GM10266 (cell line): ENCODE measurements at regions not wholly inside any gene's neighbourhood (a gene's known extent, or its start where the extent isn't known, plus 50 kb on each side); places are given as distances from the start of the nearest gene placed in this dataset.

Experiments used
- DNase-seq: peaks from one replicate; pipeline ENCODE4 v3.0.0; 2012; ENCODE audit errors: extremely low spot score
- TF ChIP-seq, protein P1 (sequence below): IDR thresholded peaks from 2 replicates; pipeline ENCODE4 v1.5.1; 2012; ENCODE audit warnings: mild to moderate bottlenecking, low read depth; ENCODE audit not compliant: control insufficient read depth, insufficient read depth; ENCODE audit errors: missing control alignments

DNA sequence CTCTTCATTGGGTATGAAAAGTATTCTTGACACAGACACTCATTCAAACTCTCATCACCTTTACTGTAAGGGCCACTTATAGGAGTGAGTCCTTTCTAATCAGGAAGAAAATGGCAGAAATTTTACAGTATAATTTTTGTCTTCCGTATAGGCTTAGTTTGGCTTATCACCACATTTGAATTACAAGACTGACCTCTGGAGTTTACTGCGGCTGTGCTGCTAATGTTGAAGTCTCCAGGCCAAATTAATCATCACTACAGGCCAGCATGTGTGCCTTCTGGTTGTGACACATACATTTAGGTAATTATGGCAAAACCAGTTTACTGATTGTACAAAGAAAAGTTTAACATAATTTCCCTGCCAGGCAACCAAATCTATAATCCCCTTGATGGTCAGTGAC, 753.6 kb upstream of the GCFC2 start:
- no peak for DNase-seq
- TF ChIP-seq, protein P1, sequence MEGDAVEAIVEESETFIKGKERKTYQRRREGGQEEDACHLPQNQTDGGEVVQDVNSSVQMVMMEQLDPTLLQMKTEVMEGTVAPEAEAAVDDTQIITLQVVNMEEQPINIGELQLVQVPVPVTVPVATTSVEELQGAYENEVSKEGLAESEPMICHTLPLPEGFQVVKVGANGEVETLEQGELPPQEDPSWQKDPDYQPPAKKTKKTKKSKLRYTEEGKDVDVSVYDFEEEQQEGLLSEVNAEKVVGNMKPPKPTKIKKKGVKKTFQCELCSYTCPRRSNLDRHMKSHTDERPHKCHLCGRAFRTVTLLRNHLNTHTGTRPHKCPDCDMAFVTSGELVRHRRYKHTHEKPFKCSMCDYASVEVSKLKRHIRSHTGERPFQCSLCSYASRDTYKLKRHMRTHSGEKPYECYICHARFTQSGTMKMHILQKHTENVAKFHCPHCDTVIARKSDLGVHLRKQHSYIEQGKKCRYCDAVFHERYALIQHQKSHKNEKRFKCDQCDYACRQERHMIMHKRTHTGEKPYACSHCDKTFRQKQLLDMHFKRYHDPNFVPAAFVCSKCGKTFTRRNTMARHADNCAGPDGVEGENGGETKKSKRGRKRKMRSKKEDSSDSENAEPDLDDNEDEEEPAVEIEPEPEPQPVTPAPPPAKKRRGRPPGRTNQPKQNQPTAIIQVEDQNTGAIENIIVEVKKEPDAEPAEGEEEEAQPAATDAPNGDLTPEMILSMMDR: no peak

DNA sequence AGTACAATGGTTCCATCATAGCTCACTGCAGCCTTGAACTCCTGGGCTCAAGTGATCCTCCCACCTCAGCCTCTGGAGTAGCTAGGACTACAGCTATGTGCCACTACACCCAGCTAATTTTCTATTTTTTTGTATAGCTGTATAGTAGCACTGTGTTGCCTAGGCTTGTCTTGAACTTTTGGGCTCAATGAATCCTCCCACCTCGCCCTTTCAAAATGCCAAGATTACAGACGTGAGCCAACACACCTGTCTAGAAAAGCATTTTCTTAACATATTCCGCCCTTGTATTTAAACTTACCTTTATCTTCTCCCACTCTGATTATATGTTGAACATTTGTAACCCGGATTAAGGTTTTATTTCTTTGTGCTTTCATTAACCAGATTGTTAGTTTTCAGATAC, 750.7 kb upstream of the GCFC2 start:
- TF ChIP-seq, protein P1: no peak
- no peak for DNase-seq

DNA sequence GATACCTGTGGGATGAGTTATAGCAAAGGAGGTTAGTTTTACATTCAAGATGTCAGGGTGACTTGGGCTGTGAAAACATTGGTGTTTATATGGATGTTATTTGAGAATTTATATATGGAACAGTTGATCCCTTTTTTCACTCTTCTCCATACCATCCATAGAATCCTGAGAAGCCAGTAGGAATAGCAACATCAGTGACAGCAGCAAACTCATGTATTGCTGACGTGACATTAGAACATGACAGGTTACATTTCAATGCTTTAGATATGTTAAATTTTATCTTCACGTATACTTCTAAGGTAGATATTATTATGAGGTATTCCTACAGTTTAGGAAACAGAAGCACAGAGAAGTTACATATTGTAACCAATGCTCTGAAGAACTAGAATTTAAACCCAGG, 745.2 kb upstream of the GCFC2 start:
- TF ChIP-seq, protein P1: no peak
- DNase-seq: no peak

DNA sequence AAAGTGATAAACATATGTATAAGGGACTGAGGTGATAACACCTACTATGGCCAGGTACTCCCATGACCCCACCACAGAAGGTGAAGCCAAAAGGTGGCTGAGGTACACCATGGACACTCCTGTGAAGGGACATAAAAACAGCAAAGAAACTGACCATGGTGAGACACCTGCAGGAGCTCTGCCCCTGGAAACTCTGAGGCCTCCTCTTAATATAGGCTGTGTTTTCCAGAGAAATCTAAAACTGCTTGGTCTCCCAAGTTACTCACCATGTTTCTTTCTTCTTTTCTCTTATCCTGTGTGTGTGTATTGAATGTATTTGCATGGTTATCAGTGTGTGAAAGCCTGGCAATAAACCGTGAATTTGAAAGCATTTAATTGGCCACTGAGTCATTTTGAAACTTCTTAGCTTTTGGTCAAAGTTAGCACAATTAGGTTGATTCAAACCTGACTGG, 739.3 kb upstream of the GCFC2 start:
- DNase-seq: no peak
- TF ChIP-seq, protein P1: no peak

DNA sequence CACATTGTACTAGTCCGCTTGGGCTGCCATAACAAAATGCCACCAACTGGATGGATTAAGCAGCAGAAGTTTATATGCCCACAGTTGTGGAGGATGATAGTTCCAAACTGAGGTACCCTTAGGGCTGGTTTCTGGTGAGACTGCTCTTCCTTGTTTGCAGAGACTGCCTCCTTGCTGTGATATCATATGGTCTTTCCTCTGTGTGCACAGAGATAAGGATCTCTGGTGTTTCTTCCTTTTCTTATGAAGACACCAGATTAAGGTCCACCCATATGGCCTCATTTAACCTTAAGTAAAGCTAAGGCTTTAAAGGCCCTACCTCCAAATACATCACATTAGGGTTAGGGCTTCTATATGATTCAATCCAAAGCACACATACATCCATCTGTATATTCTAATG, 738.2 kb upstream of the GCFC2 start:
- TF ChIP-seq, protein P1: no peak
- DNase-seq: no peak

DNA sequence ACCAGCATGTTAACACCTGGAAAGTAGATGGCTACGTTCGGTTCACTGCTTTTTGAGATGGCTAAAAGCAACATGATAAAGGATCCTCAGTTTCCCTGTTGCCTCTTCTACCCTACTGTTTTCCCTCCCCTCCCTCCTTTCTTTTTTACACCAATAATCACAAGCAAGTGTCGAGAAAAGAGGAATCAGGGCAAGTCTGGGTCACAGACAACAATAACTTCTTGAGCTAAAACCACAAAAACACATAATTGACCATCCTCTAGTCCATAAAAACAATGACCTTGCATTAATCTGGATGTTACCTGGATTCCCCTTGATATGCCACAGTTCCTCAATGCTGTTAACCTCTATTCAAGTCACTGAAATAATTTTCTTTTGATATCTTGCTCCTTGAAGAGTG, 736.6 kb upstream of the GCFC2 start:
- no peak for DNase-seq
- TF ChIP-seq, protein P1: no peak

DNA sequence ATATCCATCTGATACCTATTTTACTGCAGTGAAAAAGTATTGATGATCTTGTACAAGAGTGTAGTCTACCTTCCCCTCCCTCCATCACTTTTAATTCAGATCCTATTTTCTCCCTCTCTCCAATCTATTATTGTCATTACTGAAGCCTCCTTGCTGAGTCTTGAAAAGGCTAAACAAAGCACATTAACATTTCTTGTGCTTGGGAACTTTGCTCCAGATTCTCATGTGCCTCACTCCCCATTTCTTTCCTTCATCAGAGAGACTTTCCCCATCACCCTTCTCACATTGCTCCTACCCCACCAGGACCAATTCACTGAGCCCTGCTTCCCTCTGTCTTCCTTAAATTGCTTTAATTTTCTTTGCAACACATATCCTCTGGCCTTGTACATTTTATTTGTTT, 736.2 kb upstream of the GCFC2 start:
- TF ChIP-seq, protein P1: no peak
- DNase-seq: no peak
